Dedifferentiated amniotic fluid mesenchymal stem cell (primary cell): ENCODE measurements at regions not wholly inside any gene's neighbourhood (a gene's known extent, or its start where the extent isn't known, plus 50 kb on each side); places are given as distances from the start of the nearest gene placed in this dataset.
A peak's percentile ranks its signal among the peaks of the same experiment; 100 is the strongest.
"Not testable (repeated sequence)": the region's sequence is repeated elsewhere in the genome, so short reads cannot be mapped to it uniquely, and the experiment has no call there.

ENCODE experiments used
- DNase-seq: peaks from one replicate; pipeline ENCODE4 v3.0.0-alpha.2; 2016; ENCODE audit errors: extremely low spot score

DNA sequence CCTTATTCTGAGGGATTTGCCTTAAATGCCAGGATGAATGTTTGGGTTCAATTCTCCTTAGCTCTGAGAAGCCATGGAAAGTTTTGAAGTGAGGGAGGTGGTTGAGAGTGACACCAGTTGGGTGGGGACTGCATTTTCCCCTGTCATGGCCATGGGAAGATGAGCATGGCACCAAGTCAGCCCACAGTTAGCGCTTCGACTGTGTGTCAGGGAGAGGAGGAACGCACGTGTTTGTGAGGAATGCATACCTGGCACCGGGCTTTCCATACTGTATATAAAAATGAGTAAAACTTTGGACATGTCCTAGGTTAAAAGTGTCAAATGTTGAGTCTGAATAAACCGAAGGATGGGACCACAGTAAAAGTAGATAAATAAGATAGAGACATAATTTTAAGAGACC lies 187.5 kb upstream of the KL start:
- no peak for DNase-seq

DNA sequence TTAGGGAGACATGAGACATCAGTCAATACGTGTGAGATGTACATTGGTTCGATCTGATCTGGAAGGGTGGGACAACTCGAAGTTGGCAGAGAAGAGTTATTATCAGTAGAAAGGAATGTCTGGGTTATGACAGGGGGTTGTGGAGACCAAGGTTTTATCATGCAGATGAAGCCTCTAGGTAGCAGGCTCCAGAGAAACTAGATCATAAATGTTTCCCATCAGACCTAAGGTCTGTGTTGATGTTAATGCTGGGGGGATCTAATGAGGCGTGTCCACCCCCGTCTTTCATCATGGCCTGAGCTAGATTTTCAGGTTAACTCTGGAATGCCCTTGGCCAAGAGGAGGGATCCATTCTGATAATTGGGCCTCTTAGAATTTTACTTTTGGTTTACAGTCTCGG lies 187.0 kb upstream of the KL start:
- no peak for DNase-seq

DNA sequence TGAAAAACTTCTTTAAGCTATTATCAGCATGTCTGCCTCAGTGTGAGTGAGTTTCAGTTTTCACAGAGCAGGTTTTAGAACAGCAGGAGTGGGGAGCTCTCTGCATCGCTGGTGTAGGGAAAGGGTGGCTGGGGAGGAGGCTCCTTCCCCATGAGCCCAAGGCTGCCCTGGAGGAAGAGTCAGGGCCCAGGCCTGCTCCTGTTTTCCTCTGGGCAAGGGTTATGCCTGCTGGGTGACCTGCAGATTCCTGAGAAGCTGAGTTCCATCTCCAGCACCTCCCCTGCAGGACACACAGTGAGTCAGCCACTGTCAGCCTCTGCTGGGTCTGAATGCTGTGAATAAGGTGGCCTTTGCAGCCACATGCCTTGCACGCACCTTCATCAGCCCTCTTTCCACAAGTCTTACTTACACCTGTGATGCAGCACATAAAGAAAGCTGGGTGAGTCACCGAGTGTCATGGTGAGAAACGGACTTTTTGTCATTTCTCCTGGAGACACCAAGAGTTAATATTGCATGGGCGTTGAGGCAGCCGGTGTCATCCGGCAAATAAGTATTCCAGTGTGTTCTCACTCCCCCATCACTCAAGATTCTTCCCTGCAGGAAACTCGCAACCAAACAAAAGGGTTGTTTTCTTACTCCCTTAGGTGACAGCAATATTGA lies 186.4 kb upstream of the KL start:
- DNase-seq = no peak

DNA sequence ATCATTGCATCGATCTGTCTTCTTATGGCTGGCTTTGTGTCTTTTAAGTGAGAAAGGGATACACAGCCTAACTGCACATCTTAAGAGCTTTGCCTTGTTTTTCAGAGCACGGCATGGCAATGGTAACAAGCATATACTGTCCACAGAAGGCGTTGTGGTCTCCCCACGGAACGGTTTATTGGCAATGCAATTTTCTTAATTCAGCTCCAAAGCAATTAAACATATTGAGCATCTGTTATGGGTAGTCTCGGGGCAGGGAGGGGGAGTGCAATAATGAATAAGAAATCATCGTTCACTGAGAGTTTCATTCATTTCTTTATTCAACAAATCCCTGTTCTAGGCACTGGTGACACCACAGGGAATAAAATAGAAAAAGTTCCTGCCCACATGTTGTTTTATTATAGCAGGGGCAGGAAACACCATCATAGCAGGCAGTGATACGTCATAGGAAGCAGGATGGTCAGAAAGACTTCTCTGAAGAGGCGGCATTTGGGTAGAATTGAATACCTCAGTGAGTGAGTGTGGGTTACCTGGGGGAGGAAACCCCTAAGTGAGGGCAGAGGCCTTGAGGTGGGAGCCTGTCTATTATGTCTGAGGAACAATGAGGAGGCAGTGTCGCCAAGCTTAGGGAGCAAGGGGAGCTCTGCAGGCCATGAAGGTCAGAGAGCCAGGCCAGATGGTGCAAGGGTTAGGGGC lies 185.7 kb upstream of the KL start:
- DNase-seq = no peak

DNA sequence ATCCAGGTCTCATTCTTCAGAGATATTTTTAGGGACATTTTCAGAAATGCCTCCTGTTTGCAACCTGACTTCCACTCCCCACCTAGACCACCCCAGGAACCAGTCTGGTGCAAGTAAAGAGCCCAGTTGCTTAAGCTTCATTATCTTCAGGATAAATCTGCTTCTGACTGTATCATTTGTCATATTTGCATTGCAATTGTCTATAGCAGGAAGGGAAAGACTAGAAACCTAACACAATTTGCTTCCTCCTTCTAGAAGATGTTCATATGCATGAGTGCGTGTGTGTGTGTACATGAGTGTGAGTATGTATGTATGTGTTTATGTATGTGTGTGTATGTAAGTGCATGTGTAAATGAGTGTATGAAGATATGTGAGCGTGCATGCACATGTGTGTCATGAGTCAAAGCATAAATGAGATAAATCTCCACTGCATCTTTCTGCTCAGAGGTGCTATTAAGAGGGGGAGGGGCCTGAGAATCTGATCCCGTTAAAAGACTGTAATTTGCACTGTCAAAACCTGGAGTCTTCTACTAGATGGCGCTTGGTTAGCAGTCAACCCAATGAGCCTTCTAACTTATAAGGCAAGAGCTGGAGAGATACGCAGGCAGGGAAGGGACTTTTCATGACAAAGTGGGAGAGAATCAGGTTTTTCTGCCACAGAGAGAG lies 178.8 kb upstream of the KL start:
- no peak for DNase-seq

DNA sequence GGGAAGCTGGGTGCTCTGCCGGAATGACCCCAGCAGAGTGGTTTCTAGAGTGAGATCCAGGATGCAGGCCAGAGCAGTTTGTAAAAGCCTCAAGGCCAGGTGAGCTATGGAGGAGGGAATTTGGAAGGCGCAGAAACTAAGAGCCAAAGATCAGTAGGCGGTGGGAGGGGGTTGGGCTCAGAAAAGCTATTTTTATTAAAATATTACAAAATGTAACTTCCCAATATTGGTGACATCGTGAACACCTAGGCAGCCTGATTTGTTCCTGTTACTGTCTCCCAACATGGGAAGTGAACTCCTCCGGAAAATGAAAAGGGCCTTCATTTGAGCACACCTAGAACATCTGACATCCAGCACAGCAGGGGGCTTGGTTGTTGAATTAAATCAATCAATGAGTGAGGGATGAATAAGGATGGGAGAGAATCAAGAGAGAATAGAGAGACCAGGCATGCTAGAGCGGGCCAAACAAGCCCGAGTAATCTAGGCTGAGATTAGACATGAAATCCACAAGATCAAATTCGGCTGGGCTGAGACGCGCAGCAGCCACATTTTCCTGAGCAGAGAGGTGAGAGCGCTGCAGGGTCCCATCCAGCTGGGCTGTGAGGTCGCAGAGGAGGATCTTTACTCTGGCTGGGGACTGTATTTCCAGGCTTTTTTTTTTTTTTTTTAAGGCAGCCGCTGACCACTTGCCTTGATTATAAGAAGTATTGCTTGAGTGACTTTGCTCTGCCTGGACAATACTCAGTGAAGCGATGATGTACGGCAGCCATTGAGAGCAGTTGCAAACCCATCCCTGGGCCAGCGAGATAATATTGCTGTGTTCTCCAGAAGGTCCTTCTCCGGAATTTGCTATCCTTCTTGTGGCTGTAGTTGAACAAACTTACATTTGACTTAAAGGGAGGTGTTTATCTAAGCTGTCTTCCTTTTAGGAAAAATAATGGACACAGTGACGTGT lies 178.0 kb upstream of the KL start:
- DNase-seq = no peak

DNA sequence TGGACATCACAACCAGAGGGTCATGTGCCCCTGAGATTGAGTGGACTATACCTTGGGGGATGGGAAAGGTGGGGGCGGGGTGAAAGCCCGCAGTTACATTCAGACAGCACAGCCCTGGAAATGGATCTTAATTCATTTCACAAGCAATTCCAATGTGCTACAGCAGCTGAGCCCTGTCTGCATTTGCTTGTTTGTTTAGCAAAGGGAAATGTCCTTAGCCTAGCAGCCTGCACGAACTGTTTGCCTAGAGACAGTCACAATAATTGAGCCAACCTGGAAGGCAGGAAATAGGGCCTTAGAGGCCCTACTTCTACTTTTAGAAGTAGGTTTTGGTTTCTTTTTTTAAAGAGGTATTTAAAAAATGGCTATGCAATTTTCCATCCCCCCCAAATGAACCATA lies 177.3 kb upstream of the KL start:
- no peak for DNase-seq

DNA sequence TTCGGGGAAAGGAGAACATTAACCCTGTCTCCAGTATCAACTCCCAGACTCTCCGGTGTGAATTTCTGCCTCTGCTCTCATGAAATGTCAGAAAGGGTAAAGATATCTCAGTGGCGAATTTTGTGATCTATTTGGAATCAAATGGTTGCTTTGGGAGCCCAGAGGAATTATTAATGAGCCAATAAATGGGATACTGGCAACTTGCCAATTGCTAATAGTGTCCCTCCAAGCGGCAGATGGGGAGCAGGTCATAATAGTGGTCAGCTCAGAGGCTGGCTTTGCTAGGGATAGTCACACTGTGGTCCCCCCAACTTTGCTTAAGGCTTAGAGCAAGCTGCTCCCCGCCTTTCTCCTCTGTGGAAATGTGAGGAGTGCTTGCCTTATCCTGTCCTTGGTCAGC lies 176.1 kb upstream of the KL start:
- DNase-seq = no peak

DNA sequence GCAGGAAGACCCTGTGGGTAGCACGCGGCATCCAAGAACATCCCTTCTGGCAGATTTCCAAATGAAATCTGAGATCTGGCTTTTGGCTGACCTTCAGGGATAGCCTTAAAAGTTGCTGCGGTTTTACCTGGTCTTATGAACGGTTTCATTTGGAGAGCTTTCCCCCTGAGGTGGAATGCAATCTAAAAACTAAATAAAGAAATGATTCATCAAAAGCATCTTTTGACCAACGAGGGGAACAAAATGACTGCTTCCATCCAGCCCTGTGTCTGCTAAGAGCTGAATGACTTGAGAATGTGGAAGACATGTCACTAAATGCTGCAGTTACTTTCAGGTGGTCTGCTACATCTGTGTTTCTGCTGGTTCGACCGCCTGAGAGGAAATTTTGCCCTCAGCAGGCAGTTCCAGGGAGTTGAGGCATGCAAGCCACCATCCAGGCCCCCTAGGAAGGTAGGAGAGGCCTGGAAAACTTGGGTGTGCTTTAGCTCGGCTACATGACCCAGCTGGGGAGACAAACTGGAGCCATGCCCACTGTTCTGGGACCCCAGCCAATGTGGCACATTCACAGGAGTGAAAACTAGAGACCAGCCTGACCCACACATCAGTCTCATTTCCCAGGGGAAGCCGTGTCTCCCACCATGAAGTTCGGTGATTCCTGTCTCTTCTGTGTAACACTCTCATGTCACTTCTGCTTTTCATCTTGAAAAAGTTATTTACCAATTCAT lies 175.1 kb upstream of the KL start:
- no peak for DNase-seq

DNA sequence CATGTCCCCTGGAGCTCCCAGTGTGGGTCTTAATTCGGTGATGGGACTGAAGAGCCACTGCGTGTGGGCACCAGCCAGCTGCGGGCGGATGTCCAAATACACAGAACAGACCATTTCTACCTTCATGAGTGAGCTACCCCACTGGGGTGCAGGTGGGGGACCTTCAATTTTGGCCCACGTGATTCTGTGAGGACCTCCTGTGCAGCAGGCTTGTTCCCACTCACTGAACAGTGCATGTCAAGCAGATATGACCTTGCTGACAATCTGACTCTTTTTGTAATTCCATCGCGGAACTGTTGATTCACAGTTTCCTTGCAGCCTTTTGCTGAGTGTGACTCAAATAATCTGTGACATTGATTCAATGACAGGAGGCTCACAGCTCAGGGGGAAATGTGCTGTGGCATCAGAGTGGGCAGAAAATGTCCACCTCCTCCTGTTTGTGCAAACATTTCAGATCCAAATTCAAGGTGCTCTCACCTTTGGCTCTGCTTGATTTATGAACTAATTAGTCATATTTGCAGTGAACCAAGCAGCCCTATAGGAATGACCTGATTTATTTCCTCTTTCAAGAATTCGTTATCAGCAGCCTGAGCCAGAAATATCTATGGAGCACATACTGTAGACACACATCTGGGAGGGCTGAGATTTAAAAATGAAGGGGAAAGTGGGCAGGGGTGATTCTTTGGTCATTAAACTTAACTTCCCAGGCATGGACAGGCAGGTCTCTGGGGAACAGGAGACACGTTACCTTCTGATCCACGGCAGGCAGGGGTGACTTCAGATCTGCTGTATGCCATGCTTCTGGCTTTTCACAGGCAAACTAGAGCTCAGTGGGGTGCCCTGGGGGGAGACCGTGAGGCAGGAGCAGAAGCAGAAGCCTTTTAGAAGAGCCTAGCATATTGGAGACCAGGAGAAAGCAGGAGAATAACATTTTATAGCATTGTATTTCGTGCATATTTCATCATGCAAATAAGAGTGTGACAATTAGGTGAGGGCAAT lies 170.0 kb upstream of the KL start:
- no peak for DNase-seq

DNA sequence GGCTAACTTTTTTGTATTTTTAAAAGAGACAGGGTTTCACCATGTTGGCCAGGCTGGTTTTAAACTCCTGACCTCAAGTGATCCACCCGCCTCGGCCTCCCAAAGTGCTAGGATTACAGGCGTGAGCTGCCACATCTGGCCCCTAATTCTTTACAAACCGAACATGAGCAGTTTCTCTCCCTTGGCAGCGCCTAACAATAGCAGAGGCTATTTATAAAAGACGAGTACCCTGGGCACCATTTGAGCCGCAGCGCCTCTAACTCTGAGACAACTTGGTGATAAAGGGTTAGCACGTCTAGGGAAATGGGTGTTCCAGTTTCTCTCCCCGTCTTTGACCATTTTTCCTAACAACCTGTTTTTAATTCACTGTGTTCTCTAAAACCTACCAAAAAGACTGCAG lies 168.2 kb upstream of the KL start:
- DNase-seq = not testable (repeated sequence)

DNA sequence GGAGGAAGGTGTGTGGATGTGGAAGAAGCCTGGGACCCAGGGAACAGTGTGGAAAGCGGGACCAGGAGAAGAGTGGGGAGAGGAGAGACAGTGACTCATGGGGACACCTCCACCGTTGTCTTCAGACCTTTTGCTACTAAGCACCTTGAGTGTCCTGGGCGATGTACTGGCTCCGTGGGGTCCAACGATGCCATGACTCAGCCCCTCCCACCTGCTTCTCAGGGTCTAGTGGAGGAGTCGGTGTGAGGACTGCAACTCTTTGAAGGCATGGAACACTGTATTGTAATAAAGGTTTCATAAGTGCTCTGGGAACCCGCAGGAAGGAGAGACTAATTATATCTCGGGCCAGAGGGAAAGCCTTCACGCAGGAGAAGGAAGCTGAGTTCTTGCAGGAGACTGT lies 166.9 kb upstream of the KL start:
- no peak for DNase-seq

DNA sequence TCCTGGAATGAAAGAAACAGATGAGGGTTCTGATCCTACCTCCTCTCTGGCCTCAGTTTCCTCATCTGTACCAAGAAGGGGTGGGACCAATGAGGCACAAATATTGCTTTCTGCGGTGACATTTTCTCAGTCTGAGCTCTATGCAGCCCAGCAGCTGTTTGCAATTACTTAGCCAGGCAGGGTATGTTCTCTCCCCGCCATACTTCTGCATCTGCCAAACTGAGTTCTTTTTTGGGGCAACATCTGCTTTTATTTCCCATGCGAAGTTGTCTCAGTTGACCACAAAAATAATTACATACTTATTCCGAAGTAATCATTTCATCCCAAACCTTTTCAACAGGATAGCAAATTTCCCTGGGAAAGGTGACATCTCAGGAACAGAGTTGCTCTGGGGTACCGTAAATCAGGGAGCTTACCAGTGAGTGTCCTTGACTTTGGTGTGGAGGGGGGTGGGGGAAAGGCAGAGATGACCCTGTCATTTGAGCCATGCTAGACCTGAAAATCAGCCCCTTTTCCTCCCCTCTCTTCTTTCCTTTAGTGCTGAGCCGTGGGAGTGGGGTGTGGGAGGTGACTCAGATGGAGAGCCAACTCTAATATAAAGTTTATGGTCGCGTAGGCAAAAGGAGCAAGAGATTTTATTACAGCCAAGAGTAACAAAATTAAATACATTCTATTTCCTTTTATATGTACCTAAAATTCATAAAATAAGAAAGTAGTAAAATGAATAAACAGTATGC lies 165.7 kb upstream of the KL start:
- peak; percentile 17 for DNase-seq

DNA sequence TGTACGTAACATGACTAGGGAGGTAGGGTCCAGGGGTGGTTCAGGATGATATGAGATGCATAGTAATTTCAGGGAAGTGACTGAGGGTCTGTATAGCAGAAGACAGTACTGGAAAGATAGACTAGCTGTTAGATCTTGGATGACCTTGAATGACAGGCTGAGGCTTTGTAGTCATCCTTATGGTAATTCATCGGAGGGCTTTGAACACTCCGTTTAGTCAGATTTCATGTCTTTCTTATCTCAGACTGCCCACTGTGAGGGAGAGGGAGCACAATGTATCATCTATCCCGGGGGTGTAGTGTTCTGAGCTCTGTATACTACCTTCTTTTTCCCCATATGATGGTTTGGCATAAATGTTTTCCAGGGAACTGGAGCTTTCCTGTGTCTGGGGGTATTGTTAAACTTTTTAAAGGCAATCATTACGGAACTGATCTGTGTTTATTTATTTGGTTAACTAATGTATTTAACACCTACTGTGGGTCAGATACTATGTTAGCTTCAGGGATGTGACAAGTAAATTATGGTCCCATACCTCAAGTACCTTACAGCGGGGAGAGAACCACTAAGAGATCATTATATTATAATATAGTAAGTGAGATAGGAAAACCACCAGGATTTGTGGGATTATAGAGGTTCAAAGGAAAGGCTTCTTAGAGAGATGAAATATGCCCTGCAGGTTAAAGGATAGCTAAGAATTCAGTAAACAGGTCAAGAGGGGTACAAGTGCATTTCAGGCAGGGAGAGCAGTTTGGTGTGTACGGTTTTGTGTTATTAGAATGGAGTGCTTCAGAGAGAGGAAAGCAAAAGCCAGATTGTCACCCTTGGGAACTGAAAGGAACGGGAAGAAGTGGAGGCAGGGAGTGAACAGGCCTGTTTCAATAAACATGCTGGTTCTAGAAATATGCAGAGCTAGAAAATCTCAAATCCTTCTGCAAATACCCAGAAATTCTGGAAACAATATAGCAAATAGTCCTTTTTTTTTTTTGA lies 164.8 kb upstream of the KL start:
- no peak for DNase-seq

DNA sequence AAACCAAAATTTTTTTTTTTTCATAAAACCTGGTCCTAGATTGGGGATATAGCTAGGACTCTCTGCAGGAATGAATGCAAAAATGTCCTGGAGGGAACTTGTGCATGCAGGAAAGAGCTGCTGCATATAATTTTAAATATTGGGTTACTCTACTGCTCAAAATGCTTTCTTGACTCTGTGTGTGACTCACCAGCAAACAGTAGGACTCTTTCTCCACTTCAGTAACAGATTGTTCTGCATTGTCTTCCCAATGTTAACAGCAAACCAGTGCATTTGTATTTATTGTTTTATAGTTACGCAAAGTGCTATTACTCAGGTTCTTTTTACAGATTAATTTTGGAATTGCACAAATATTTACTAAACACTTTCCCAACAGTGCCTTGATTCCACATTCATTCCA lies 163.7 kb upstream of the KL start:
- DNase-seq = no peak

DNA sequence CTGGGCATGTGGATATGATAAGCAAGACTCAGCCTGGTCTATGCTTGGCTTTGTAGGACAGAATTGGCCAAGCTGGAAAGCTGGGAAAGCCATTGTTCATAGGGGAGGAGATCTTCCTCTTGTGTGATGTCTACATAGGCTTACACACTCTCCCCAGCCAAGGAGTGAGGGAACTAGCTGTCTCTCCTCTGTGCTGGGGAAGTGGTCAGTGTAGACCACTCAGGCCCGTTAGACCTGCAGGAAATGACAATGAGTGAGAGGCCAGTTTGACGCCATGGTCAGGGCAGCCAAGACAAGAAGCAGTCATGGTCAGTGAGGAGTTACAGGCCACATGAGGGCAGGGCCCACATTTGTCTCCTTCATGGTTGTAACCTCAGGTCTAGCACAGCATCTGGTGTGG lies 159.1 kb upstream of the KL start:
- DNase-seq = no peak

DNA sequence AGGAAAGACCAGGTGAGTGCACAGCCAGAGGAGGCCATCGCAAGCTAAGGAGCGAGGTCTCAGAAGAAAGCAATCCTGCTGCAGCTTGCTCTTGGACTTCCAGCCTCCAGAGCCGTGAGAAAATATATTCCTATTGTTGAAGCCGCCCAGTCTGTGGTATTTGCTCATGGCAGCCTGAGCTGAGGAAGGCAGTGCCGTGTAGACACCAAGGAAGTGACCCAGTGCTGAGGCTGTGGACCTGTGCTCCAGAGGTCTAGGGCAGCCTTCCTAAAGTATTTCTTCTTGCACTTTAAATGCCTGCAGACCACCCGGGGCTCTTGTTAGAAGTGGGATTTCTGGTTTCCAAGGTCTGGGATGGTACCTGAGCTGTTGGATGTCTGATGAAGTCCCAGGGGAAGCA lies 158.5 kb upstream of the KL start:
- DNase-seq = no peak

DNA sequence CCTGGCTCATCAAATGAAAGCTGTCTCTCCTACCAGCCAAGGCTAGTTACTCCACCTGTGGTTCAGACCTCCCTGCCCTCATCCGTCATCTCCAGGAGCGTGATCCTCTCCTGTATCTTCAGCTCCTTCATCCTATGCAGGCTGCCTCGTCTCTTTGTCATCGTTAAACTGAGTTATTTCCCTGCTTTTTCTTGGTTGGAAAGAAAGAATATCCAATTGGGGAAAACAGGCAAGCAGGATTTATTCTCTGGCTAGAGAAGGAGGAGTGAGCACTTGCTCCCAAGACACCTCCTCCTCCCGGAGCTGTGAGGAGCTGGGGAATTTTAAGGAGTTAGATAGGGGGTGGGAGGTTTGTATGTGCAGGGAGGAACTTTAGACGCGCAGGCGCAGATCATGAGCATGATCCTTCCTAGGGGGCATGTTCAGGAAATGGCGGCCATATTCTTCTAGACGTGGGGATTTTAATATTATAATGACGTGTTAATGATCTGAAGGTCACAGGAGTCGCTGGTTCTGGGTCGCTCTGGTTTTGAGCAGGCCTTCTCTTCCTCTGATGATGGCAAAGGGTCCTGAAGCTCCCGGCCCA lies 156.4 kb upstream of the KL start:
- DNase-seq = no peak
